Activated T-cell treated with anti-CD3 and anti-CD28 coated beads, Interleukin-2, amount 50 U/mL, for 4 hours (primary cell): ENCODE measurements at regions not wholly inside any gene's neighbourhood (a gene's known extent, or its start where the extent isn't known, plus 50 kb on each side); places are given as distances from the start of the nearest gene placed in this dataset.

Source experiments
- ATAC-seq, 2 donors: fragments of 200-7000 bp; cut with Tn5 transposase; one replicate each; pipeline ENCODE4 v1.10.0; 2021
- DNase-seq: peaks from one replicate; pipeline ENCODE4 v3.0.0-alpha.2; 2020
- H3K27me3 Mint-ChIP-seq: one replicate; pipeline ENCODE4 v1.8.0; 2021; ENCODE audit warnings: low read depth, mixed read lengths
- H3K36me3 Mint-ChIP-seq: one replicate; pipeline ENCODE4 v1.8.0; 2022; ENCODE audit warnings: mixed read lengths; ENCODE audit not compliant: insufficient read depth
- H3K4me1 Mint-ChIP-seq: one replicate; pipeline ENCODE4 v1.8.0; 2021; ENCODE audit warnings: low read depth, mixed read lengths
- H3K4me3 Mint-ChIP-seq: one replicate; pipeline ENCODE4 v1.8.0; 2021; ENCODE audit warnings: mild to moderate bottlenecking, moderate library complexity, mixed read lengths
- H3K9me3 Mint-ChIP-seq: one replicate; pipeline ENCODE4 v1.8.0; 2021; ENCODE audit warnings: mixed read lengths

DNA sequence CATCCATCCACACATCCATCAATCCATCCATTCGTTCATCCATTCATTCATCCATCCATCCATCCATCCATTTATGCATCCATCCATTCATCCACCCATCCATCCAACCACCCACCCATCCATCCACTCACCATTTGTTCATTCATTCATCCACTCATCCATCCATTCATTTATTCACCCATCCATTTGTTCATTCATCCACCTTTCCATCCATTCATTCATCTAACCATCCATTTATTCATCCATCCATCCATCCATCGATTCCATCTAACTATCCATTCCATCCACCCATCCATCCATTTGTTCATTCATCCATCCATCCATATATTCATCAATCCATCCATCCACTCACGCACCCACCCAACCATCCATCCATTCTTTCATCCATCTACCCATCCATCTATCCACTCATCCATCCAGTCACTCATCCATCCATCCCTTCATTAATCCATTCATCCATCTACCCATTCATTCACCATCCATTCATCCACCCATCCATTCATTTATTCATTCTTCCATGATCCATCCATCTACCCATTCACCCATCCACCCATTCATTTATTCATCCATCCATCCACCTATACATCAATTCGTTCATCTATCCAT, 225.0 kb downstream of the TUBA3C start:
- peaks cover 20% of the 10 kb centered on the region for H3K9me3 Mint-ChIP-seq
- H3K4me3 Mint-ChIP-seq = no peak overlapping the region
- no peaks in the 10 kb centered on the region for H3K36me3 Mint-ChIP-seq
- H3K4me1 Mint-ChIP-seq = no peaks in the 10 kb centered on the region
- no peaks in the 10 kb centered on the region for H3K27me3 Mint-ChIP-seq
- no peak for ATAC-seq
- no peak for DNase-seq

- peaks cover 20% of the 10 kb centered on the region for H3K9me3 Mint-ChIP-seq
- H3K27me3 Mint-ChIP-seq = no peaks in the 10 kb centered on the region
- H3K36me3 Mint-ChIP-seq = no peaks in the 10 kb centered on the region
- DNase-seq = no peak
- H3K4me3 Mint-ChIP-seq = no peak overlapping the region
- no peak for ATAC-seq
- no peaks in the 10 kb centered on the region for H3K4me1 Mint-ChIP-seq
Measured at GRCh38 chr13:18954254-18954653, 227.4 kb downstream of the TUBA3C start.

GRCh38 chr13:18953139-18953930, 228.3 kb downstream of the TUBA3C start:
- no peak overlapping the region for H3K4me3 Mint-ChIP-seq
- ATAC-seq (no peak), DNase-seq (no peak)
- no peaks in the 10 kb centered on the region for H3K36me3 Mint-ChIP-seq
- H3K27me3 Mint-ChIP-seq = no peaks in the 10 kb centered on the region
- no peaks in the 10 kb centered on the region for H3K4me1 Mint-ChIP-seq
- H3K9me3 Mint-ChIP-seq = peaks cover 20% of the 10 kb centered on the region

- Mint-ChIP-seq H3K27me3 (no peaks in the 10 kb centered on the region), H3K36me3 (no peaks in the 10 kb centered on the region), H3K4me3 (no peak overlapping the region)
Measured at GRCh38 chr13:18952225-18953016, 229.2 kb downstream of the TUBA3C start.

GRCh38 chr13:18951412-18951811, 230.2 kb downstream of the TUBA3C start:
- ATAC-seq (no peak), DNase-seq (no peak)
- no peaks in the 10 kb centered on the region for H3K36me3 Mint-ChIP-seq
- no peaks in the 10 kb centered on the region for H3K27me3 Mint-ChIP-seq
- H3K9me3 Mint-ChIP-seq = peaks cover 11% of the 10 kb centered on the region
- no peaks in the 10 kb centered on the region for H3K4me1 Mint-ChIP-seq
- no peak overlapping the region for H3K4me3 Mint-ChIP-seq

More at GRCh38 chr13:18952225-18953016, 229.2 kb downstream of the TUBA3C start:
- Mint-ChIP-seq H3K9me3 (peaks cover 20% of the 10 kb centered on the region), H3K4me1 (no peaks in the 10 kb centered on the region)
- no peak for ATAC-seq
- DNase-seq = no peak

DNA sequence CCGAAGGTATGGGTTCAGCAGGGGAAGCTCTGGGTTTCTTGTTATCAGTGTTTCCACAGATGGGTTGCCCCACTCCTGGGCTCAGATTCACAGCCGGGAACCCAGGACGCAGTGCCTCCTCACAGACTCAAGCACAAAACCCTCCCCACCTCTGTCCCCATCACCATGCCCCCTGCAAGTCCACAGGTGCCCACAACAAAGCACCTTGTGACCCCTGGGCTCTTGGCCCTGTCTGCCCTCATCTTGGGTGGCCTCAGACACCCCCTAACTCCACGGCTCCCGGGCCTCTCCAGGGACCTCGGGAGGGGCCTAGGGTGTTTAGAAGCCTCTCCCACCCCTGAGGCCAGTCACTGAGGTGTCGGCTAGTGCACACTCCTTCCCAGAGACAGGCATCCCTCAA, 231.7 kb downstream of the TUBA3C start:
- Mint-ChIP-seq H3K9me3 (no peaks in the 10 kb centered on the region), H3K4me3 (no peak overlapping the region), H3K4me1 (no peaks in the 10 kb centered on the region), H3K36me3 (no peaks in the 10 kb centered on the region), H3K27me3 (no peaks in the 10 kb centered on the region)
- ATAC-seq (no peak), DNase-seq (no peak)

GRCh38 chr13:18949489-18949761, 232.2 kb downstream of the TUBA3C start:
- Mint-ChIP-seq H3K9me3 (no peaks in the 10 kb centered on the region), H3K36me3 (no peaks in the 10 kb centered on the region), H3K4me3 (no peak overlapping the region), H3K27me3 (no peaks in the 10 kb centered on the region), H3K4me1 (no peaks in the 10 kb centered on the region)
- ATAC-seq (no peak), DNase-seq (no peak)

DNA sequence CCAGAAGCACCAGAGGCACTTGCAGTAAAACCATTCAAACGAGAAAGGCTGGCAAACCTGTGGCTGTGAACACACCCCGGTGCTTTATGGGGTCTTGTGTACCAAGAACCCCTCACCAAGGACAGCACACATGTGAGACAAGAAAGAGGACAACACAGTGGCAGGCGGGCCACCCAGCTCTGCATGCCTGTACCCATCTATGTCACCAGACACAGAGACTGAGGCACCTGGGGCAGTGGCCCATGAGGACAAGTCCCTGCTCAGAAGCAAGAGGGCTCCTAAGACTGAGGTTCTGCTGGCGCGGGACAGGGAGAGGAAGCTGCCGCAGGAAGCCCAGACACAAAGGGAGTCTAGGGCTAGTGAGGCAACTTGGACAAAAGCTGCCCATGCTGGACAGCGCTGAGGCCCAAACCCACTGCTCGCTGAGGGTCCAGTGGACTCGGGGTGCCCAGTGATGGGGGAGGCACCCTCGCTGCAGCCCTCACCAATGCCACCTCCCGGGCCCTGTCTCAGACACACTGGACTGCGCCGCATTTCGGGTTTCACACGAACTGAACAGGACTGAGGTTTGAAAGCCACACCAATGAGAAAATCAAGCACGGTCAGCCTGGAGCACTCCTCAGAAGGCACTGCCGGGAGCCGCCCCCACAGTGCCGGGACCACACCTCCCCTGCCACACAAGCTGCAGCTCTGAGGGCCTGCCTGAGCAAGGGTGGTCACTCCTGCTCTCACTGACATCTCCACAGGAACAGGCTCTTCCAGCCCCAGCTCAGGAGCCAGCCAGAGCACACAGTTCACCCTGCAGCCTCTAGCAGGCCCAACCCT, 232.7 kb downstream of the TUBA3C start:
- Mint-ChIP-seq H3K9me3 (no peaks in the 10 kb centered on the region), H3K36me3 (no peaks in the 10 kb centered on the region), H3K4me1 (no peaks in the 10 kb centered on the region), H3K4me3 (no peak overlapping the region), H3K27me3 (no peaks in the 10 kb centered on the region)
- no peak for ATAC-seq
- DNase-seq = no peak

DNA sequence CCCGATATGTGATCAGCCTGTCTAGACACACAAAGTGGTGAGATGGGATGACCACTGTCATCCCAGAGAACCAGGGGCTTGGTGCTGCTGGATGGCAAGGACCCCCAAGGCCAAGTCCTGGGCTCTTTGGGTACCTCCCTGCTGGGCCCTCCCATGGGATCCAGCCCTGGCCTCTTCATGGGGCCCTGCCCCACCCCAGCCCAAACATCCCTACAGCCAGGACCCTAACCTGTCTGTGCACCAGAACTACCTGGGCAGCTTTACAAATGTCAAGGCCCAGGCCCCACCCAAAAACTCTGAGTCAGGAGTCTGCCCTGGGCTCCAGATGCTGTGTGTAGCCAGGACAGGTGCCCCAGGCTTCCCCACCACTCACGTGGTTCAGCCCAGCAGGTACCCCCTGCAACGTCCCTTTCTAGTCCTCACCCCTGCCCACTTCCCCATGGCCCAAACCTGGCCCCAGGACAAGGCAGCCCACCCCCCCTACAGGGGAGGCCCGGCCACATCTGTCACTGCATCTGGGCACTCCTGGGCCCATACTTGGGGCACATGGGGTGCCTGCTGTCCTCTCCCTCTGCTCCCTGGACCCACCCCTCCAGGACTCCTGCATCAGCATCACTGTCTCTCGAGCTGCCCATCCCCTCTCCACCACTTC, 233.5 kb downstream of the TUBA3C start:
- no peak for ATAC-seq
- no peaks in the 10 kb centered on the region for H3K9me3 Mint-ChIP-seq
- no peak overlapping the region for H3K4me3 Mint-ChIP-seq
- H3K36me3 Mint-ChIP-seq = no peaks in the 10 kb centered on the region
- no peaks in the 10 kb centered on the region for H3K27me3 Mint-ChIP-seq
- no peaks in the 10 kb centered on the region for H3K4me1 Mint-ChIP-seq
- no peak for DNase-seq

DNA sequence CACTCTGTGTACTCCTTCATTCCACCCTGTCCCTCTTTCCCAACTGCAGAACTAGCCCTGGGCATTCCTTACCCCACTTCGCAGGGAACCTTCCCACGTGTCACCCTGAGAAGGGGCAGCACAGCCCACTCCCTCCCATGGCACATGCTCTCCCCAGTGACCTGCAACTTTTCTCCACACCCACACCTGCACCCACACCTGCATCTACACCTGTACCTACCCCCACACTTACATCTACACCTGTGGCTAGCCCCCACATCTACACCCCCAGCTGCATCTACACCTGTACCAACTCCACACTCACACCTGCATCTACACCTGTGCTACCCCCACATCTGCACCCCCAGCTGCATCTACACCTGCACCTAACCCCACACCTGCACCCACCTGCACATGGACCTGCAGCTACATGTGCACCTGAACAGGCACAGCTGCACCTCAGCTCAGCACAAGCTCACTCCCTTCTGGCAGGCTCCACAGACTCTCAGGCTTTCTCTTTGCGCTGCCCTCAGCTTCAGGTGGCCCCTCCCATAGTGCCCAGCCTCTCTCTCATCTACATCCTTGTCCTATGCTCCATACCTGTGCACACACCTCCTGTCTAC, 234.1 kb downstream of the TUBA3C start:
- ATAC-seq (peak in 1 of 2 donors; percentile 25), DNase-seq (no peak)
- H3K36me3 Mint-ChIP-seq = no peaks in the 10 kb centered on the region
- no peaks in the 10 kb centered on the region for H3K4me1 Mint-ChIP-seq
- H3K4me3 Mint-ChIP-seq = no peak overlapping the region
- H3K27me3 Mint-ChIP-seq = no peaks in the 10 kb centered on the region
- H3K9me3 Mint-ChIP-seq = no peaks in the 10 kb centered on the region

DNA sequence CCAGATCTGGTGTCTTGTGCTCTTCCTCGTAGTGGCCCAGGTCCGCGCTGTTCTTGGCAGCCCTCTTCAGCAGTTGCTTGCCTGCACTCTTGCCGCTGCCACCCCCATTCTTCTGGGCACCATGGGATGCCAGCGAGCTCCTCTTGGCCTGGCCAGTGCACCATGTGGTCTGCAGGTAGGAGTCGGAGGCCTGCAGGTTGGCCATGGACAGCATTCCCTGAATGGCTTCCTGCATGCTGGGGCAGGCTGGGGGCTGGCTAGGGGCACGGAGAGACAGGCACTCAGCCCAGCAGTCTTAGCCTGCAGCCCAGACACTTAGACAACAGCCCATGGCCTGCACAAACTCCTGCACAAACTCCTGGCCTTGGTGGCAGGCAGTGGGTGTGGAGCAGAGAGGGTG, 234.9 kb downstream of the TUBA3C start:
- Mint-ChIP-seq H3K27me3 (no peaks in the 10 kb centered on the region), H3K4me1 (no peaks in the 10 kb centered on the region), H3K36me3 (no peaks in the 10 kb centered on the region), H3K4me3 (no peak overlapping the region), H3K9me3 (no peaks in the 10 kb centered on the region)
- ATAC-seq = peak in 1 of 2 donors; percentile 9
- no peak for DNase-seq

GRCh38 chr13:18944501-18945068, 237.0 kb downstream of the TUBA3C start:
- Mint-ChIP-seq H3K9me3 (no peaks in the 10 kb centered on the region), H3K4me1 (no peaks in the 10 kb centered on the region), H3K4me3 (no peak overlapping the region), H3K27me3 (no peaks in the 10 kb centered on the region), H3K36me3 (no peaks in the 10 kb centered on the region)
- ATAC-seq (no peak), DNase-seq (no peak)

DNA sequence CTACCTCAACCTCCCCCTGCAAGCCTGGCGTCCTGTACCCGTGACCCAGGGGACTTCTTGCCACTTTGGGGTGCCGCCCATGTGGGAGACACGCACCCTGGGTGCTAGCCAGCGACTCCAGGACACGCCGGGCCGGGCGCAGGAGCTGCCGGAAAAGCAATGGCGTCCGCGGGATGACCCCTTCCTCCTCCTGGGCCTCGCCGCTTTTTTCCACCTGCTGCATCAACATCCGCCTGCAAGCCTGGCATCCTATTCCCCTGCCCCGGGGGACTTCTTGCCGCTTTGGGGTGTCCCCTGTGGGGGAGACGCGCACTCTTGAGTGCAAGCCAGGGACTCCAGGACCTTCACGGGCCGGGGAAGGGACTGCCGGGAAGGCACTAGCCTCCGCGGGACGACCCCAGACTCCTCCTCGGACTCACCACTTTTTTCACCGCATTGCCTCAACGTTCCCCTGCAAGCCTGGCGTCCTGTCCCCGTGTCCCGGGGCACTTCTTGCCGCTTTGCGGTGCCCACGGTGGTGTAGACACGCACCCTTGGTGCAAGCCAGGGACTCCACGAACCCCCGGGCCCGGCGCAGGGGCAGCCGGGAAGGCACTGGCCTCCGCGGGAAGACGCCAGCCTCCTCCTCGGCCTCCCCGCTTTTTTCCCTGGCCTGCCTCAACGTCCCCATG, 237.8 kb downstream of the TUBA3C start:
- Mint-ChIP-seq H3K27me3 (no peaks in the 10 kb centered on the region), H3K9me3 (no peaks in the 10 kb centered on the region), H3K36me3 (no peaks in the 10 kb centered on the region), H3K4me1 (no peaks in the 10 kb centered on the region), H3K4me3 (no peak overlapping the region)
- ATAC-seq (no peak), DNase-seq (no peak)
